Stimulated activated naive CD8-positive, alpha-beta T cell treated with anti-CD3 and anti-CD28 coated beads, Interleukin-15, Interleukin-2, amounts not matched to agents 100 ng/mL and 50 ng/mL, for 24 hours (primary cell): ENCODE measurements at regions not wholly inside any gene's neighbourhood (a gene's known extent, or its start where the extent isn't known, plus 50 kb on each side); places are given as distances from the start of the nearest gene placed in this dataset.
"Not testable (repeated sequence)": the region's sequence is repeated elsewhere in the genome, so short reads cannot be mapped to it uniquely, and the experiment has no call there.

ENCODE experiments used
- H3K27ac Mint-ChIP-seq: one replicate; pipeline ENCODE4 v1.8.0; 2021; ENCODE audit warnings: mild to moderate bottlenecking, mixed read lengths
- H3K27me3 Mint-ChIP-seq: one replicate; pipeline ENCODE4 v1.8.0; 2021; ENCODE audit warnings: mixed read lengths
- H3K36me3 Mint-ChIP-seq: one replicate; pipeline ENCODE4 v1.8.0; 2021; ENCODE audit warnings: low read depth, mixed read lengths
- H3K4me1 Mint-ChIP-seq: one replicate; pipeline ENCODE4 v1.8.0; 2021; ENCODE audit warnings: low read depth, mixed read lengths
- H3K4me3 Mint-ChIP-seq: one replicate; pipeline ENCODE4 v1.8.0; 2021; ENCODE audit warnings: mild to moderate bottlenecking, mixed read lengths
- H3K9me3 Mint-ChIP-seq: one replicate; pipeline ENCODE4 v1.8.0; 2021; ENCODE audit warnings: mixed read lengths

DNA sequence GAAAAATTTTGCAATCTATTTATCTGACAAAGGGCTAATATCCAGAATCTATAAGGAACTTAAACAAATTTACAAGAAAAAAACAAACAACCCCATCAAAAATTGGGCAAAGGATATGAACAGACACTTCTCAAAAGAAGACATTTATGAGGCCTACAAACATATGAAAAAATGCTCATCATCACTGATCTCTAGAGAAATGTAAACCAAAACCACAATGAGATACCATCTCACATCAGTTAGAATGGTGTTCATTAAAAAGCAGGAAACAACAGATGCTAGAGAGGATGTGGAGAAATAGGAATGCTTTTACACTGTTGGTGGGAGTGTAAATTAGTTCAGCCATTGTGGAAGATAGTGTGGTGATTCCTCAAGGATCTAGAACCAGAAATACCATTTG is 49.9 kb upstream of the MCHR2 start:
- not testable (repeated sequence) for H3K27me3 Mint-ChIP-seq, H3K27ac Mint-ChIP-seq, H3K4me3 Mint-ChIP-seq, H3K36me3 Mint-ChIP-seq, H3K4me1 Mint-ChIP-seq
- H3K9me3 Mint-ChIP-seq: peaks cover 10% of the 10 kb centered on the region
